ENCODE measurements at regions not wholly inside any gene's neighbourhood (a gene's known extent, or its start where the extent isn't known, plus 50 kb on each side); places are given as distances from the start of the nearest gene placed in this dataset.
"Not testable (repeated sequence)": the region's sequence is repeated elsewhere in the genome, so short reads cannot be mapped to it uniquely, and the experiment has no call there.

GRCh38 chr3:34038131-34038530 lies 239.7 kb downstream of the PDCD6IP start:
- TF ChIP-seq CTCF (IDR thresholded peaks at IDR 0.05) (no peak), EP300 (IDR thresholded peaks at IDR 0.05) (no peak)
- H3K36me3 ChIP-seq = no peaks in the 10 kb centered on the region
- H3K27me3 ChIP-seq = no peaks in the 10 kb centered on the region

GRCh38 chr3:34046154-34046553 lies 247.7 kb downstream of the PDCD6IP start:
- Histone ChIP-seq H3K36me3 (no peaks in the 10 kb centered on the region), H3K4me3 (no peak overlapping the region), H3K27me3 (no peaks in the 10 kb centered on the region), H3K4me1 (no peaks in the 10 kb centered on the region), H3K9me3 (no peaks in the 10 kb centered on the region), H3K27ac (no peak overlapping the region)
- TF ChIP-seq CTCF (IDR thresholded peaks at IDR 0.05) (no peak), POLR2A (IDR thresholded peaks at IDR 0.05) (no peak), EP300 (IDR thresholded peaks at IDR 0.05) (no peak)
- 71 to 73% methylated on average over 1 of the region's 1 CpG for WGBS, 2 donors
- no peak for DNase-seq (ENCODE audit: low spot score in 2 of 2)

More at GRCh38 chr3:34038131-34038530, 239.7 kb downstream of the PDCD6IP start:
- Histone ChIP-seq H3K4me3 (no peak overlapping the region), H3K27ac (no peak overlapping the region), H3K9me3 (no peaks in the 10 kb centered on the region), H3K4me1 (no peaks in the 10 kb centered on the region)
- WGBS, 2 donors = 66 to 71% methylated on average over 2 of the region's 2 CpGs
- DNase-seq (ENCODE audit: low spot score in 2 of 2) = no peak

- DNase-seq (ENCODE audit: low spot score in 2 of 2) = no peak
- no peaks in the 10 kb centered on the region for H3K9me3 ChIP-seq
- H3K36me3 ChIP-seq = no peaks in the 10 kb centered on the region
- 69 to 70% methylated on average over 3 of the region's 3 CpGs for WGBS, 2 donors
- no peaks in the 10 kb centered on the region for H3K4me1 ChIP-seq
- no peak overlapping the region for H3K27ac ChIP-seq
- H3K4me3 ChIP-seq = no peak overlapping the region
- no peaks in the 10 kb centered on the region for H3K27me3 ChIP-seq
- TF ChIP-seq EP300 (IDR thresholded peaks at IDR 0.05) (no peak), CTCF (IDR thresholded peaks at IDR 0.05) (no peak), POLR2A (IDR thresholded peaks at IDR 0.05) (no peak)
These were observed 255.2 kb downstream of the PDCD6IP start for GRCh38 chr3:34053626-34054025.

- TF ChIP-seq EP300 (IDR thresholded peaks at IDR 0.05) (no peak), POLR2A (IDR thresholded peaks at IDR 0.05) (no peak), CTCF (IDR thresholded peaks at IDR 0.05) (no peak)
- no peak overlapping the region for H3K4me3 ChIP-seq
- no peak for DNase-seq (ENCODE audit: low spot score in 2 of 2)
- 74 to 82% methylated on average over 3 of the region's 3 CpGs for WGBS, 2 donors
- no peak overlapping the region for H3K27ac ChIP-seq
- no peaks in the 10 kb centered on the region for H3K36me3 ChIP-seq
- H3K27me3 ChIP-seq = no peaks in the 10 kb centered on the region
- H3K4me1 ChIP-seq = no peaks in the 10 kb centered on the region
- peaks cover 0 to 3% (median 0%) of the 10 kb centered on the region in 4 donors for H3K9me3 ChIP-seq
These were observed 257.9 kb downstream of the PDCD6IP start for GRCh38 chr3:34056181-34056910.

GRCh38 chr3:34056951-34057390 lies 258.5 kb downstream of the PDCD6IP start:
- Histone ChIP-seq H3K9me3 (peaks cover 0 to 3% (median 1%) of the 10 kb centered on the region in 4 donors), H3K4me3 (no peak overlapping the region), H3K27me3 (no peaks in the 10 kb centered on the region), H3K27ac (no peak overlapping the region), H3K4me1 (no peaks in the 10 kb centered on the region), H3K36me3 (no peaks in the 10 kb centered on the region)
- DNase-seq (ENCODE audit: low spot score in 2 of 2) = no peak
- 69 to 81% methylated on average over 3 of the region's 3 CpGs for WGBS, 2 donors
- no peak for TF ChIP-seq POLR2A (IDR thresholded peaks at IDR 0.05)
- TF ChIP-seq EP300 (IDR thresholded peaks at IDR 0.05) = no peak
- no peak for TF ChIP-seq CTCF (IDR thresholded peaks at IDR 0.05)

- H3K9me3 ChIP-seq; H3K4me1 ChIP-seq; DNase-seq (ENCODE audit: low spot score in 2 of 2); H3K4me3 ChIP-seq; H3K36me3 ChIP-seq; H3K27me3 ChIP-seq; H3K27ac ChIP-seq: not testable (repeated sequence)
- 94 to 100% methylated on average over 1 of the region's 1 CpG for WGBS, 2 donors
These were observed 262.6 kb downstream of the PDCD6IP start for GRCh38 chr3:34060995-34061394.

Measured in tibial nerve (tissue), 4 donors.